ENCODE measurements at regions not wholly inside any gene's neighbourhood (a gene's known extent, or its start where the extent isn't known, plus 50 kb on each side); places are given as distances from the start of the nearest gene placed in this dataset.

DNA sequence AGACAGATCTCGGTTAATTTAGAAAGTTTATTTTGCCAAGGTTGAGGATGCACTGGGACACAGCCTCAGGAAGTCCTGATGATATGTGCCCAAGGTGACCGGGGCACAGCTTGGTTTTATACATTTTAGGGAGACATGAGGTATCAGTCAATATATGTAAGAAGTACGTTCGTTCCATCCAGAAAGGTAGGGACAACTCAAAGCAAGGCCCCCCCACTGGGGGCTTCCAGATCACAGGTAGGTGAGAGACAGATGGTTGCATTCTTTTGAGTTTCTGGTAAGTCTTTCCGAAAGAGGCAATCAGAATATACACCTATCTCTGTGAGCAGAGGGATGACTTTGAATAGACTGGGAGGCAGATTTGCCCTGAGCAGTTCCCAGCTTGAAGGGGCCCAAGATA is 60.4 kb upstream of the VTCN1 start:
- no peaks in the 10 kb centered on the region for H3K9me3 ChIP-seq (ENCODE audit: control insufficient read depth, insufficient read depth, low read depth, low read length)
- H3K4me1 ChIP-seq (ENCODE audit: control insufficient read depth, insufficient read depth, low read length): no peaks in the 10 kb centered on the region
- CTCF ChIA-PET: no interaction called here
- no peak overlapping the region for H3K27ac ChIP-seq (ENCODE audit: extremely low read depth, low read depth, low read length)
- POLR2A ChIA-PET: no interaction called here
- no peak for TF ChIP-seq ZNF664 (tag by site-specific recombination; IDR thresholded peaks at IDR 0.05)
- TF ChIP-seq GFI1B (tag by site-specific recombination; IDR thresholded peaks at IDR 0.05): no peak
- TF ChIP-seq ZNF24 (tag by site-specific recombination; IDR thresholded peaks at IDR 0.05): no peak
- TF ChIP-seq, protein P1, sequence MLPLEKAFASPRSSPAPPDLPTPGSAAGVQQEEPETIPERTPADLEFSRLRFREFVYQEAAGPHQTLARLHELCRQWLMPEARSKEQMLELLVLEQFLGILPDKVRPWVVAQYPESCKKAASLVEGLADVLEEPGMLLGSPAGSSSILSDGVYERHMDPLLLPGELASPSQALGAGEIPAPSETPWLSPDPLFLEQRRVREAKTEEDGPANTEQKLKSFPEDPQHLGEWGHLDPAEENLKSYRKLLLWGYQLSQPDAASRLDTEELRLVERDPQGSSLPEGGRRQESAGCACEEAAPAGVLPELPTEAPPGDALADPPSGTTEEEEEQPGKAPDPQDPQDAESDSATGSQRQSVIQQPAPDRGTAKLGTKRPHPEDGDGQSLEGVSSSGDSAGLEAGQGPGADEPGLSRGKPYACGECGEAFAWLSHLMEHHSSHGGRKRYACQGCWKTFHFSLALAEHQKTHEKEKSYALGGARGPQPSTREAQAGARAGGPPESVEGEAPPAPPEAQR (tag by site-specific recombination; IDR thresholded peaks at IDR 0.05): no peak
- no peak for TF ChIP-seq ZNF16 (tag by site-specific recombination; IDR thresholded peaks at IDR 0.05; ENCODE audit: low read depth)
- TF ChIP-seq ZNF157 (tag by site-specific recombination; IDR thresholded peaks at IDR 0.05): no peak
- no peak for TF ChIP-seq ZNF707 (tag by site-specific recombination; IDR thresholded peaks at IDR 0.05)
- no peak for TF ChIP-seq KLF10 (tag by site-specific recombination; IDR thresholded peaks at IDR 0.05)
- no peak for TF ChIP-seq ZNF501 (tag by site-specific recombination; IDR thresholded peaks at IDR 0.05)
- no peak for TF ChIP-seq ZNF274 (IDR thresholded peaks at IDR 0.05; ENCODE audit: low read length)
- TF ChIP-seq ZNF274 (tag by site-specific recombination; IDR thresholded peaks at IDR 0.05; ENCODE audit: borderline replicate concordance): no peak
- TF ChIP-seq ZBTB8A (tag by site-specific recombination; IDR thresholded peaks at IDR 0.05): no peak
- no peak for TF ChIP-seq ZNF184 (tag by site-specific recombination; IDR thresholded peaks at IDR 0.05)
- no peak overlapping the region for H3K4me3 ChIP-seq (ENCODE audit: low read depth, low read length)
- H3K36me3 ChIP-seq (ENCODE audit: control insufficient read depth in 2 of 2, insufficient read depth in 1 of 2, low read length in 2 of 2): no peaks in the 10 kb centered on the region

DNA sequence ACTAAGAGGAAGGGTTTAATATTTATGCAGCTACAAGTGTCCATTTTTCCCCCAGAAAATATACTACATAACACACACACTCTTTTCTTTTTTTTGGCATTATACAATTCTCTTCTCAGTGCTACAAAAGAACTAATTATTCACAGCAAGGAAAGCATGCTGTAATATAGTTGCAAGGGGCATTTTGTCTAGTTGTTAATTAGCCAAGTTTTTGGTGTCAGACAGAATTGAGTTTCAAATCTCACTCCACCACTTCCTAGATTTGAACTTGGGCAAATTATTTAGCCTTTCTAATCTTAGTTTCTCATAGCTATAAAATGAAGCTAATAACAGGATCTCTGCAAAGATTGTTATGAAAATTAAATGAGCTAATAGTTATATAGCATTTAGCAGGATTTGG is 60.0 kb upstream of the VTCN1 start:
- ChIA-PET CTCF (no interaction called here), POLR2A (no interaction called here)
- Histone ChIP-seq H3K4me3 (ENCODE audit: low read depth, low read length) (no peak overlapping the region), H3K4me1 (ENCODE audit: control insufficient read depth, insufficient read depth, low read length) (no peaks in the 10 kb centered on the region), H3K27ac (ENCODE audit: extremely low read depth, low read depth, low read length) (no peak overlapping the region), H3K36me3 (ENCODE audit: control insufficient read depth in 2 of 2, insufficient read depth in 1 of 2, low read length in 2 of 2) (no peaks in the 10 kb centered on the region), H3K9me3 (ENCODE audit: control insufficient read depth, insufficient read depth, low read depth, low read length) (no peaks in the 10 kb centered on the region)
- TF ChIP-seq SP2 (tag by site-specific recombination; IDR thresholded peaks at IDR 0.05): no peak
- no peak for TF ChIP-seq ZNF19 (tag by site-specific recombination; IDR thresholded peaks at IDR 0.05; ENCODE audit: low read depth)
- TF ChIP-seq ZEB2 (tag by site-specific recombination; IDR thresholded peaks at IDR 0.05): no peak
- no peak for TF ChIP-seq YY1 (tag by site-specific recombination; IDR thresholded peaks at IDR 0.05)
- no peak for TF ChIP-seq ZNF768 (tag by site-specific recombination; IDR thresholded peaks at IDR 0.05)
- no peak for TF ChIP-seq ZNF24 (tag by site-specific recombination; IDR thresholded peaks at IDR 0.05)
- no peak for TF ChIP-seq ZNF335 (tag by site-specific recombination; conservative IDR thresholded peaks at IDR 0.05)
- TF ChIP-seq HOXC10 (CRISPR knock-in tag; IDR thresholded peaks at IDR 0.05): no peak
- no peak for TF ChIP-seq ZNF560 (tag by site-specific recombination; IDR thresholded peaks at IDR 0.05; ENCODE audit: borderline replicate concordance)
- TF ChIP-seq GLI2 (tag by site-specific recombination; IDR thresholded peaks at IDR 0.05; ENCODE audit: borderline replicate concordance, low read depth): no peak

DNA sequence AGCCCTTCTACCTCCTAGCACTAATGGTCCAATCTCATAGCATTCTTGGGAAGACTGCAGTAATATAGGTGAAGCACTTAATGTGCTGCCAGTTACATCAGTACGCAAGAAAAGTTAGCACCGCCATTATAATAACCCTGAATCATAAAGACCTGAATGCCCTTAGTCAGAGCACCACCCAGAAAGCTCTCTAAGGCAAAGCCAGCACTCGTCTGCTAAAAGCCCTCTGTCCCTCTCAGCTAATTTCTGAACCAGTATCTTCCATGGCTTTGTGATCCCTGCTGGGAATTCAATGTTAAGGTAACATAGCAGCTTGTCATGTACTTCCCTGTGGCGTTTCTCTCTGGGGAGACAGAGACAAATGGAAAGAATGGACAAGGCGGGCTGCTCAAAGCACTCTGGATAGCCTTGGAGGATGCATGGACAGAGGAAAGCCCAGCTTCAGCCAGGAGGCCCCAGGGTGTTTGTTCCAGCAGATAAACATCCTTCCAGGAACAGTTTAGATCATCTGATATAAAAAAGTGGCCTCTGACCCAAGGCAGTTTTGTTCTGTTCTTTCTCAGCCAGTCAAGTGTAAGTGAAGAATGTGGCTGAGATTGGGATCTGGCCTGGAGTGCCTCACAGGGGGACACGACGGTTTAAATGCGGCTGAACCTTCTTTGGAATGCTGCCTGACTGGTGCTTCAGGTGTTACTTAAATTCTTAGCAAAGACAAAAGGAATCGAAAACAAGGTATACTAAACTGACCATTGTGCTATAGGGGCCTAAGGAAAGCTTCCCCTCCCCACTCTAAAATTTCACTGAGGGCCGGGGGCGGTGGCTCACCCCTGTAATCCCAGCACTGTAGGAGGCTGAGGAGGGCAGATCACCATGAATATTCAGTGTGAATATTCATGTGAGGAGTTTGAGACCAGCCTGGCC is 58.1 kb upstream of the VTCN1 start:
- H3K4me1 ChIP-seq (ENCODE audit: control insufficient read depth, insufficient read depth, low read length): no peaks in the 10 kb centered on the region
- no peaks in the 10 kb centered on the region for H3K9me3 ChIP-seq (ENCODE audit: control insufficient read depth, insufficient read depth, low read depth, low read length)
- no peak overlapping the region for H3K27ac ChIP-seq (ENCODE audit: extremely low read depth, low read depth, low read length)
- ChIA-PET CTCF (interaction anchor here (0.9 kb wide), 1 partner anchor 13 kb away, joined by 4 read pairs; no protein-coding TSS in a partner anchor), POLR2A (no interaction called here)
- H3K4me3 ChIP-seq (ENCODE audit: low read depth, low read length): no peak overlapping the region
- H3K36me3 ChIP-seq (ENCODE audit: control insufficient read depth in 2 of 2, insufficient read depth in 1 of 2, low read length in 2 of 2): no peaks in the 10 kb centered on the region
- TF ChIP-seq ZNF610 (tag by site-specific recombination; IDR thresholded peaks at IDR 0.05; ENCODE audit: borderline replicate concordance): no peak
- TF ChIP-seq ZNF19 (tag by site-specific recombination; IDR thresholded peaks at IDR 0.05; ENCODE audit: low read depth): no peak
- TF ChIP-seq, protein P2, sequence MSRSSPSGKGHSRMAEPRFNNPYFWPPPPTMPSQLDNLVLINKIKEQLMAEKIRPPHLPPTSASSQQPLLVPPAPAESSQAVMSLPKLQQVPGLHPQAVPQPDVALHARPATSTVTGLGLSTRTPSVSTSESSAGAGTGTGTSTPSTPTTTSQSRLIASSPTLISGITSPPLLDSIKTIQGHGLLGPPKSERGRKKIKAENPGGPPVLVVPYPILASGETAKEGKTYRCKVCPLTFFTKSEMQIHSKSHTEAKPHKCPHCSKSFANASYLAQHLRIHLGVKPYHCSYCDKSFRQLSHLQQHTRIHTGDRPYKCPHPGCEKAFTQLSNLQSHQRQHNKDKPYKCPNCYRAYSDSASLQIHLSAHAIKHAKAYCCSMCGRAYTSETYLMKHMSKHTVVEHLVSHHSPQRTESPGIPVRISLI (tag by site-specific recombination; IDR thresholded peaks at IDR 0.05): no peak
- TF ChIP-seq, protein P3, sequence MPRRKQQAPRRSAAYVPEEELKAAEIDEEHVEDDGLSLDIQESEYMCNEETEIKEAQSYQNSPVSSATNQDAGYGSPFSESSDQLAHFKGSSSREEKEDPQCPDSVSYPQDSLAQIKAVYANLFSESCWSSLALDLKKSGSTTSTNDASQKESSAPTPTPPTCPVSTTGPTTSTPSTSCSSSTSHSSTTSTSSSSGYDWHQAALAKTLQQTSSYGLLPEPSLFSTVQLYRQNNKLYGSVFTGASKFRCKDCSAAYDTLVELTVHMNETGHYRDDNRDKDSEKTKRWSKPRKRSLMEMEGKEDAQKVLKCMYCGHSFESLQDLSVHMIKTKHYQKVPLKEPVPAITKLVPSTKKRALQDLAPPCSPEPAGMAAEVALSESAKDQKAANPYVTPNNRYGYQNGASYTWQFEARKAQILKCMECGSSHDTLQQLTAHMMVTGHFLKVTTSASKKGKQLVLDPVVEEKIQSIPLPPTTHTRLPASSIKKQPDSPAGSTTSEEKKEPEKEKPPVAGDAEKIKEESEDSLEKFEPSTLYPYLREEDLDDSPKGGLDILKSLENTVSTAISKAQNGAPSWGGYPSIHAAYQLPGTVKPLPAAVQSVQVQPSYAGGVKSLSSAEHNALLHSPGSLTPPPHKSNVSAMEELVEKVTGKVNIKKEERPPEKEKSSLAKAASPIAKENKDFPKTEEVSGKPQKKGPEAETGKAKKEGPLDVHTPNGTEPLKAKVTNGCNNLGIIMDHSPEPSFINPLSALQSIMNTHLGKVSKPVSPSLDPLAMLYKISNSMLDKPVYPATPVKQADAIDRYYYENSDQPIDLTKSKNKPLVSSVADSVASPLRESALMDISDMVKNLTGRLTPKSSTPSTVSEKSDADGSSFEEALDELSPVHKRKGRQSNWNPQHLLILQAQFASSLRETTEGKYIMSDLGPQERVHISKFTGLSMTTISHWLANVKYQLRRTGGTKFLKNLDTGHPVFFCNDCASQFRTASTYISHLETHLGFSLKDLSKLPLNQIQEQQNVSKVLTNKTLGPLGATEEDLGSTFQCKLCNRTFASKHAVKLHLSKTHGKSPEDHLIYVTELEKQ (tag by site-specific recombination; IDR thresholded peaks at IDR 0.05; ENCODE audit: borderline replicate concordance): no peak
- no peak for TF ChIP-seq ZNF140 (tag by site-specific recombination; IDR thresholded peaks at IDR 0.05)
- TF ChIP-seq ZFP37 (tag by site-specific recombination; IDR thresholded peaks at IDR 0.05): no peak
- no peak for TF ChIP-seq ZNF302 (tag by site-specific recombination; IDR thresholded peaks at IDR 0.05; ENCODE audit: low read depth)
